ENCODE measurements at regions not wholly inside any gene's neighbourhood (a gene's known extent, or its start where the extent isn't known, plus 50 kb on each side); places are given as distances from the start of the nearest gene placed in this dataset.

DNA sequence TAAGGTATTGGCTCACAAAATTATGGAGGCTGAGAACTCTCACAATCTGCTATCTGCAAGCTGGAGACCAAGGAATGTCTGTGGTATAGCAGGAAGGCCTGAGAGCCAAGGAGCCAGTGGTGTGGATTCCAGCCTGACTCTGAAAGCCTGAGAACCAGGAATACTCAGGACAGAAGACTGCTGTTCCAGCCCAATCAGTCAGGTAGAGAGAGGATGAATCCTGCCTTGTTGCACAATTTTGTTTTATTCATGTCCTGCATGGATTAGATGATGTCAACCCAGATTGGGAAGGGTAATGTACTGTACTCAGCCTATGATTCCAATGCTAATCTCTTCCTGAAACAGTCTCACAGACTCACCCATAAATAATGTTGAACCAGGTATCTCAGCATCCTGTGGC lies 312.4 kb upstream of the KCNMB2 start:
- no peak for TF ChIP-seq CTCF (IDR thresholded peaks at IDR 0.05; ENCODE audit: low read depth, low read length)
- no peak overlapping the region for H3K4me3 ChIP-seq (ENCODE audit: low read depth, low read length)

- H3K4me3 ChIP-seq (ENCODE audit: low read depth, low read length) = no peak overlapping the region
- no peak for TF ChIP-seq CTCF (IDR thresholded peaks at IDR 0.05; ENCODE audit: low read depth, low read length)
Observed at GRCh38 chr3:178226094-178226493, 310.1 kb upstream of the KCNMB2 start.

DNA sequence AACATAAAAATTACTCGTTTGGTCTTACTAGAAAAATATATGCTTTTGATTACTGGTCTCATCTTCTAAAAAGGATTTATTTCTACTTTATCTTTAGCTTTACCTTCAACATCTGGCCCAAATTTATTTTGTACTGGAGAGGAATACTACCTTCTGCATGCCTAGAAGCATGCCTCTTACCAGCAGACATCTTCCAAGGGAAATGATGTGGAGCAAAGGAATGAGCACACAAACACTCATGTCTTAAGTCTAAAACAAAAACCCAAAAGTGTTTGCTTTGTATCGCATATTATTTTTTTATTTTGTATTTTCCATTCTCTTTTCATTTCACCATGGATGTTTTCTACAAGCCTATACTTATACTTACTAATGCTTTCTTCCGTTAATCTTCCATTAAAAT lies 304.6 kb upstream of the KCNMB2 start:
- TF ChIP-seq CTCF (IDR thresholded peaks at IDR 0.05; ENCODE audit: low read depth, low read length) = no peak
- H3K4me3 ChIP-seq (ENCODE audit: low read depth, low read length) = no peak overlapping the region

- H3K4me3 ChIP-seq (ENCODE audit: low read depth, low read length) = no peak overlapping the region
- no peak for TF ChIP-seq CTCF (IDR thresholded peaks at IDR 0.05; ENCODE audit: low read depth, low read length)
Observed at GRCh38 chr3:178233371-178234071, 302.7 kb upstream of the KCNMB2 start.

DNA sequence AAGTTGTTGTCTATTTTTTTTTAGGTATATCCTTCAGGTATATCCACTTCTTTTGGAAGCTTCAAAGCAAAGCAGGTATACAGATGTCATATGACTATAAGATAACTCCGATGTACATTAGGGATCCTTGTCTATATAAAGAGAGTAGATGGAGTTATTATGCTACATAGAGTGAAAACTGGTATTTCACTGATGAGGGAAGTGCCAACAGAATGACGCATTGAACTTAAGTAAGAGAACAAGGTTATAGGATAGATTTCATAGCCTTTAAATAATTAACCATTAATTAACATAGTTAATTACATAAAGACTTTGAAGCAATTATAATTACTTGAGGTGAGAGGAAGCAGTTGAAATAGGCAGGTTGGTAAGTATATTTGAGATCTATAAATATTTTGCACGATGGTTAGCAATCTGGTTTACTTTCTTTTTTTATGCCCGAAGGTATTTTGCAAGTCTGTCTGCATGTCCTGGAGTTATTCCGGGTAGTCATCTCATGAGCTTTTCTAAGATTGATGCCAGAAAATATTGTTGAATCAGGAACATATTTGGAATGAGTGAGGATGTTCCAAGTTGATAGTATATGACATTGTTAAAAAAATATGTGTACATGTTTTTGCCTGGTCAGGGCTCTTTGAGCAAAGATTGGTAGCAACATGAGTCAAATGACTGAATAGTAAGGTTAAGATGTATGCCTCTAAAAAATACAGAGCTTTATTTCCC lies 299.5 kb upstream of the KCNMB2 start:
- TF ChIP-seq CTCF (IDR thresholded peaks at IDR 0.05; ENCODE audit: low read depth, low read length) = no peak
- H3K4me3 ChIP-seq (ENCODE audit: low read depth, low read length) = no peak overlapping the region

DNA sequence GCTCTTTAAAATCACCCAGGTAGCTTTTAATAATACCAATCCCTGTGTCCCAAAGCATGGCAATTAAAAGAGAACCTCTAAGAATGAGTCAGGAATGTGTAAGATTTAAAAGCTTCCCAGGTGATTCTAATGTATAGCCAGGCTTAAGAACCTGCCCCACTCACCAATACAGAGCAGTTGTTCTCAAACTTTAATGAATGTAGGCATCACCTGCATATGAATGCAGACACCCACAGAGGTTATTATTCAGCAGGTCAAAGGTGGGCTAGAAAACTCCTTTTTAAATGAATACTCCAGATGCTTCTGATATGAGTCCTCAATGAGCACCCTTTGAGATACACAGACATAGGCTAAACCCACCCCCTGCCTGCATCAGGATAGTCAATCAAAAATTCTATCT lies 298.1 kb upstream of the KCNMB2 start:
- no peak for TF ChIP-seq CTCF (IDR thresholded peaks at IDR 0.05; ENCODE audit: low read depth, low read length)
- no peak overlapping the region for H3K4me3 ChIP-seq (ENCODE audit: low read depth, low read length)

All from WI38 (cell line).